ENCODE measurements at regions not wholly inside any gene's neighbourhood (a gene's known extent, or its start where the extent isn't known, plus 50 kb on each side); places are given as distances from the start of the nearest gene placed in this dataset.

- DNase-seq (ENCODE audit: low read depth), result no peak
Measured at GRCh38 chr14:61226015-61226654, 55.0 kb downstream of the TMEM30B start.

- no peak for DNase-seq (ENCODE audit: low read depth)
Measured at GRCh38 chr14:61225344-61225743, 55.8 kb downstream of the TMEM30B start.

- no peak for DNase-seq (ENCODE audit: low read depth)
Measured at GRCh38 chr14:61223552-61223951, 57.6 kb downstream of the TMEM30B start.

GRCh38 chr14:61222388-61222787 is 58.8 kb downstream of the TMEM30B start:
- DNase-seq (ENCODE audit: low read depth), result no peak

DNA sequence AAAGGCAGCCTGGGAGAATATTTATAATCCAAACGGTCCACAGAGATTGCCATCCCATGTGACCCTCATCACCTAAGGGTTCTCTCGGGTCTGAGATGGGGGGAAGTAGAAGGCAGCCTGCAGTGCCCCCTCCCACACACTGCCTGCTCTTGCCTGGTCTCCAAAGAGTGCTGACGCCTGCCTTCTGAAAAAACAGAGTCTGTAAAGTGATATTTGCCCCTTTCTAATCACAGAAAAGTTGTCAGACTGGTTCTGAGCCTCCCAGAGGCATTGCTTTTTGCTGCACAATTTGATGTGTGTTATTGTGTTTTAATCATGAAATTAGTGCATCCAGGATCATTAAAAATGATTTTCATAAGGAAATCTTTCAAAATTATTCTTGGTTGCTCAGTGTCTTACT is 59.2 kb downstream of the TMEM30B start:
- DNase-seq (ENCODE audit: low read depth), result no peak

DNA sequence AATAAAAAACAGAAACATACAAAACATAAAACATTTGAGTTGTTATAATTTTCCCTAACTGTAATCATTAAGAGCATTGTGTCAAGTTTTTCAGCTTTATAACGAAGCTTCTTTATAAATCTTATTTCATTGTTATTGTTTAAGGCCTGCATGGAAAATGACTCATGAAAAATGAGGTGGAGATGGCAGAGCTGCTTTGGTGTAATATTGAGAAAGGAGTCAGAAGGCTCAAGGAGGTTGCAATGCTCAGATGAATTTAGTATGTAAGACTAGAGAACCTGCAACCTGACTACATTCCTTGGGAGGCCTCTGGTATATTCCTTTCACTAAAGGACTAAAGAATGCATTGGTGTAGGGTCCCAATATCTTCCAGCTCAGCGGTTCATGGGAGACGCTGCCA is 61.5 kb downstream of the TMEM30B start:
- no peak for DNase-seq (ENCODE audit: low read depth)

DNA sequence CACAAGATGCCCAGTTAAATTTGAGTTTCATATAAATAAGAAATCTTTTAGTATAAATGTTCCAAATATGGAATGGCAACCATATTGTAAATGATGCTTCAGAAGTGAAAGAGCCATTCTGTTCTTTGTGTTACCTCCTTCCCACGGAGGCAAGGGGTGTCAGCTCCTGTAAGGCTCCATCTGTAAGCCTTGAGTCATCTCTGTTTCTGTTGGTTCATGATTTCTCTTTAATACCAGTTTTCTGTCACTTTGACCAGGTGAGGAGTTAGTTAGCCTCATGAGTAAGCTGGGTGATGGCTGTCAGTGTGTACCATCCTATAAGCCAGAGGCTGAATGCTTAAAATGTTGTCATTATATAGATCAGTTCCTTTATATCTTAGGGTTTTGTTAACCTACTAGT is 61.9 kb downstream of the TMEM30B start:
- no peak for DNase-seq (ENCODE audit: low read depth)

GRCh38 chr14:61218767-61219166 is 62.4 kb downstream of the TMEM30B start:
- DNase-seq (ENCODE audit: low read depth), result no peak

GRCh38 chr14:61218157-61218556 is 63.0 kb downstream of the TMEM30B start:
- no peak for DNase-seq (ENCODE audit: low read depth)

DNA sequence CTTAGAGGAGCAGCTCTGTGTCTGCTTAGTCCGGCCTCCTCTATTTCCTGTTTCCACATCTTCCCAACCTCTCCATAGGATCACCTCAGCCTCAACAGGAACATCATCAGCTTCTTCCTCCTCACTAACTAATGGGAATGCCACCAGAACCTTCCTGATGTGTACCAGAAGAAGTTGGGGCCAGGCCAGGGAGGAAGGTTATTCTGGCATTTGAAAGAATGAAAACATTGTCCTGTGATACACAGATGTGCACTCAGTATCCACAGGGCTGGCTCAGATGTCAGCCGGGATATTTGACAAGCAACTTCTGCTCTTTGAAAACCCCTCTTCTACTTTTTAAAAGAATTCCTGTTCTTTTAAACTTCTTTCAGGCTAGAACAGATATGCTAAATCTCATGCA is 63.6 kb downstream of the TMEM30B start:
- DNase-seq (ENCODE audit: low read depth), result no peak

GRCh38 chr14:61215222-61216020 is 65.7 kb downstream of the TMEM30B start:
- no peak for DNase-seq (ENCODE audit: low read depth)

- DNase-seq (ENCODE audit: low read depth), result no peak
Measured at GRCh38 chr14:61213920-61214319, 67.2 kb downstream of the TMEM30B start.

GRCh38 chr14:61213191-61213621 is 67.9 kb downstream of the TMEM30B start:
- DNase-seq (ENCODE audit: low read depth), result no peak

DNA sequence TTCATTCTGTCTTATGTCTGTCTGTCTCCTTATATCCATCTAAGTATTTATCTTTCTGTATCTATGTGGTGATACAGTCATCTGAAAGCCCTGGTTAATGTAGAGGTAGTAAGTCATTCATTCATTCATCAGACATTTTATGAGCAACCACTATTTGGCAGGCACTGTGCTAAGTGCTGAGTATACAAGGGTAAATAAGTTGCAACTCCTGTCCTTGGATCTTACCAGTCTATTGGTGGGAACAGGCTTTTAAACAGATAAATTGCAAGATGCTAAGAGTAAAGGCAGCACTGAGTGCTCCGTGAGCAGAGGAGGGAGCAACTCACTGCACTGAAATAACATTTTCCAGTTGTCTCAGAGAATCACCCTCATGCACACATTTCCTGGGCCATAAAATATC is 68.6 kb downstream of the TMEM30B start:
- no peak for DNase-seq (ENCODE audit: low read depth)

DNA sequence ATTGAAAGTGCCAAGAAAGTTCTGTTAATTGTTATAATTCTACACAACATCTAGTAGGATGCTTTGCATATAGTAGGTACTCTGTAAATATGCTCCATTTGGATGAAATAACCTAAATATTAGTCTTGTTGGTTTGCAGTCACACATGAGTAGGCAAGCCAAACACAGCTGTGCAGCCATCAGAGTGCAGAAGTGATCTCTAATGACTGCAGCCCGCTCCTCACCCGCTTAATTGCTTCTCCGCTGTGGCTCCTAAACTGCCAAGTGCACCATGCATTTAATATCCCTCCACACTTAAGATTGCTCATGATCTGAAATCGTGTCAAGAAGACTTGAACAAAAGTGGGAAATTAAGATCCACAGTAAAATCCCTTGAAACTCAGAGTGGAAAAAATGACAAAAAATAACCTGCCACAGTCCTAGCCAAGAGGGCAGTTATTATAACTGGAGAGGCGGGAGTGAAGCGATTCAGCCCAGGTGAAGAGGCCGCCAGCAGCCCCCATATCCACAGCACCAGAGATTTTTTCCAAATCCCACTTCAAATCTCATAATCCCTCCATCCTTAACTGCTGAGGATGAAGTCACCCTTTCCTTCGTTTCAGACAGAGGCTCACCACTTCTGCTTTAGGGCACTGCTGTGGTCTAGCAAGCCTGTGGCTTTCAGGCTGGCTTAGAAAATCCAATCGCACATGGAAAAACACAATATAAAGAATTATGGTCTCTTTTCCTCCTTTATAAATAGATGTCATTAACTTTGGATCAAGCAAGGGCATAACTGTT is 69.5 kb downstream of the TMEM30B start:
- no peak for DNase-seq (ENCODE audit: low read depth)

- DNase-seq (ENCODE audit: low read depth), result no peak
Measured at GRCh38 chr14:61203081-61203753, 77.9 kb downstream of the TMEM30B start.

GRCh38 chr14:61202124-61202523 is 79.0 kb downstream of the TMEM30B start:
- no peak for DNase-seq (ENCODE audit: low read depth)

DNA sequence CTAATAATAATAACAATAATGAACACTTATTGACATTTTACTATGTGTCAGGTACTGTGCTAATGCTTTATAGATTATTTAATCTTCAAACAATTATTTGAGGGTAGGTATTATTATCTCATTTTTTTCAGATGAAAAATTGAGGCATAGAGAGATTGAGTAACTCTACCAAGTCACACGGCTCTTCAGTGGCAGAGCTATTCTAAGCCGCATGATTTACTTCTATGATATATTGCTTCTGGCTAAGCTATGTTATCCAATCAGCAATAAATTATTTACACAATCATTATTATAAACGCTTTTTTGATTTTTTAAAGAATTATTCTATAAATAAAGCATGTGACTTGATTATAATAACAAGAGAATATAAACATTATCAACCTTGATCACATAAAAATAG is 80.0 kb downstream of the TMEM30B start:
- no peak for DNase-seq (ENCODE audit: low read depth)

- no peak for DNase-seq (ENCODE audit: low read depth)
Measured at GRCh38 chr14:61197416-61197815, 83.7 kb downstream of the TMEM30B start.

- DNase-seq (ENCODE audit: low read depth), result no peak
Measured at GRCh38 chr14:61196792-61197191, 84.3 kb downstream of the TMEM30B start.

DNA sequence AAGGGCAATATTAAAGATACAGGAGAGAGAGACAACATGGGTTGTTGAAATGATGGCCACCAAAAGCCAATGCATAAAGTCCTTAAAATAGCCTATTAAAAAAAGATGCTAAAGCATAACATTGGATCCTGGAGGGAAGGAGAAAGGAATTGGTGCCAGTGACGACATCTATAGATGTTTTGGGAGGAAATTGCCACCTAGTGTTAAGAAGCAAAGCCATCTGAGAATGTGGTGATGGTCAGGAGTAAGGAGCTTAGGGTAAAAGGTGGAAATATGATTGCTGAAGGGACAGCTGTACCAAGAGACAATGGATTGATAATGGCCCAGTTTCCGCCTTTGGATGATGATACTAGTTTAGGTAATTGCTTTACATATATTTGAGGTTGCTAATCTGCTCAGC is 85.1 kb downstream of the TMEM30B start:
- DNase-seq (ENCODE audit: low read depth), result no peak

GRCh38 chr14:61193476-61193875 is 87.7 kb downstream of the TMEM30B start:
- no peak for DNase-seq (ENCODE audit: low read depth)
